HG03064 (cell line): ENCODE measurements at regions not wholly inside any gene's neighbourhood (a gene's known extent, or its start where the extent isn't known, plus 50 kb on each side); places are given as distances from the start of the nearest gene placed in this dataset.
A peak's percentile ranks its signal among the peaks of the same experiment; 100 is the strongest.
"Not testable (repeated sequence)": the region's sequence is repeated elsewhere in the genome, so short reads cannot be mapped to it uniquely, and the experiment has no call there.

Experiments
- ATAC-seq: cut with Tn5 transposase; IDR thresholded peaks from one replicate; pipeline ENCODE4 v1.9.1; 2021; ENCODE audit warnings: low read depth; ENCODE audit not compliant: unreplicated experiment

- ATAC-seq = no peak
Measured at GRCh38 chr7:26071622-26072456, 80.2 kb upstream of the NFE2L3 start.

GRCh38 chr7:26073041-26073440, 79.0 kb upstream of the NFE2L3 start:
- no peak for ATAC-seq

GRCh38 chr7:26074919-26075318, 77.1 kb upstream of the NFE2L3 start:
- ATAC-seq = no peak

- ATAC-seq = no peak
Measured at GRCh38 chr7:26076691-26077090, 75.3 kb upstream of the NFE2L3 start.

- peak; percentile 90 for ATAC-seq
Measured at GRCh38 chr7:26078437-26079336, 73.3 kb upstream of the NFE2L3 start.

GRCh38 chr7:26081638-26082037, 70.4 kb upstream of the NFE2L3 start:
- ATAC-seq = no peak

- ATAC-seq = no peak
Measured at GRCh38 chr7:26083113-26083512, 68.9 kb upstream of the NFE2L3 start.

GRCh38 chr7:26084418-26084817, 67.6 kb upstream of the NFE2L3 start:
- no peak for ATAC-seq

- no peak for ATAC-seq
Measured at GRCh38 chr7:26085771-26086170, 66.2 kb upstream of the NFE2L3 start.

GRCh38 chr7:26087321-26088091, 64.5 kb upstream of the NFE2L3 start:
- no peak for ATAC-seq

- ATAC-seq = not testable (repeated sequence)
Measured at GRCh38 chr7:26089469-26089868, 62.5 kb upstream of the NFE2L3 start.

- ATAC-seq = no peak
Measured at GRCh38 chr7:26090927-26091519, 61.0 kb upstream of the NFE2L3 start.

GRCh38 chr7:26091933-26092332, 60.1 kb upstream of the NFE2L3 start:
- no peak for ATAC-seq

GRCh38 chr7:26093023-26093422, 59.0 kb upstream of the NFE2L3 start:
- ATAC-seq = no peak

- ATAC-seq = no peak
Measured at GRCh38 chr7:26096136-26096535, 55.9 kb upstream of the NFE2L3 start.

- no peak for ATAC-seq
Measured at GRCh38 chr7:26097837-26098668, 53.9 kb upstream of the NFE2L3 start.

GRCh38 chr7:26099236-26099635, 52.8 kb upstream of the NFE2L3 start:
- no peak for ATAC-seq

- ATAC-seq = no peak
Measured at GRCh38 chr7:26100406-26101339, 51.3 kb upstream of the NFE2L3 start.
